ENCODE measurements at regions not wholly inside any gene's neighbourhood (a gene's known extent, or its start where the extent isn't known, plus 50 kb on each side); places are given as distances from the start of the nearest gene placed in this dataset.

- intact Hi-C loops (cut with DNase I; ENCODE audit: low total_unique reads), result no loop called here
- H3K4me3 ChIP-seq, result no peak overlapping the region
- no peak for DNase-seq
- no peaks in the 10 kb centered on the region for H3K9me3 ChIP-seq
- no peaks in the 10 kb centered on the region for H3K27me3 ChIP-seq (replicated peaks in 1 of 7)
- H3K4me1 ChIP-seq, result peaks cover 0 to 6% (median 0%) of the 10 kb centered on the region in 6 donors
- no peak overlapping the region for H3K27ac ChIP-seq
- H3K36me3 ChIP-seq, result no peaks in the 10 kb centered on the region
- 88 to 100% (median 94%) methylated on average over 2 of the region's 2 CpGs for WGBS, 5 donors
- TF ChIP-seq POLR2A (IDR thresholded peaks at IDR 0.05) (no peak), POLR2AphosphoS5 (IDR thresholded peaks at IDR 0.05) (no peak), CTCF (IDR thresholded peaks at IDR 0.05 in 8 of 11, conservative IDR thresholded peaks at IDR 0.05 in 3 of 11) (no peak)
Measured at GRCh38 chr12:24015833-24016160, 66.3 kb upstream of the SOX5 start.

- Histone ChIP-seq H3K4me1 (peaks cover 0 to 3% (median 0%) of the 10 kb centered on the region in 6 donors), H3K9me3 (no peaks in the 10 kb centered on the region), H3K36me3 (no peaks in the 10 kb centered on the region), H3K27ac (no peak overlapping the region), H3K4me3 (no peak overlapping the region), H3K27me3 (replicated peaks in 1 of 7) (no peaks in the 10 kb centered on the region)
- DNase-seq, result no peak
- intact Hi-C loops (cut with DNase I; ENCODE audit: low total_unique reads), result no loop called here
- 82 to 90% (median 86%) methylated on average over 10 of the region's 10 CpGs for WGBS, 5 donors
- TF ChIP-seq POLR2A (IDR thresholded peaks at IDR 0.05), result no peak
- no peak for TF ChIP-seq POLR2AphosphoS5 (IDR thresholded peaks at IDR 0.05)
- no peak for TF ChIP-seq CTCF (IDR thresholded peaks at IDR 0.05 in 8 of 11, conservative IDR thresholded peaks at IDR 0.05 in 3 of 11)
Measured at GRCh38 chr12:24014915-24015832, 65.7 kb upstream of the SOX5 start.

GRCh38 chr12:24014240-24014639 is 64.8 kb upstream of the SOX5 start:
- Histone ChIP-seq H3K4me3 (no peak overlapping the region), H3K27ac (no peak overlapping the region), H3K27me3 (replicated peaks in 1 of 7) (no peaks in the 10 kb centered on the region), H3K36me3 (no peaks in the 10 kb centered on the region), H3K4me1 (no peaks in the 10 kb centered on the region), H3K9me3 (no peaks in the 10 kb centered on the region)
- intact Hi-C loops (cut with DNase I; ENCODE audit: low total_unique reads), result no loop called here
- DNase-seq, result no peak
- WGBS, 5 donors, result 88 to 94% (median 93%) methylated on average over 4 of the region's 4 CpGs
- TF ChIP-seq POLR2A (IDR thresholded peaks at IDR 0.05) (no peak), CTCF (IDR thresholded peaks at IDR 0.05 in 8 of 11, conservative IDR thresholded peaks at IDR 0.05 in 3 of 11) (no peak), POLR2AphosphoS5 (IDR thresholded peaks at IDR 0.05) (no peak)

- no peak overlapping the region for H3K27ac ChIP-seq
- H3K36me3 ChIP-seq, result no peaks in the 10 kb centered on the region
- no peaks in the 10 kb centered on the region for H3K9me3 ChIP-seq
- DNase-seq, result no peak
- no peak for TF ChIP-seq POLR2A (IDR thresholded peaks at IDR 0.05)
- no peak for TF ChIP-seq POLR2AphosphoS5 (IDR thresholded peaks at IDR 0.05)
- no peak for TF ChIP-seq CTCF (IDR thresholded peaks at IDR 0.05 in 8 of 11, conservative IDR thresholded peaks at IDR 0.05 in 3 of 11)
- no peak overlapping the region for H3K4me3 ChIP-seq
- no peaks in the 10 kb centered on the region for H3K27me3 ChIP-seq (replicated peaks in 1 of 7)
- 83 to 100% (median 96%) methylated on average over 1 of the region's 1 CpG for WGBS, 5 donors
- H3K4me1 ChIP-seq, result no peaks in the 10 kb centered on the region
- intact Hi-C loops (cut with DNase I; ENCODE audit: low total_unique reads), result no loop called here
Measured at GRCh38 chr12:24012528-24012927, 63.1 kb upstream of the SOX5 start.

All from spleen (tissue), 11 donors.